ENCODE measurements at regions not wholly inside any gene's neighbourhood (a gene's known extent, or its start where the extent isn't known, plus 50 kb on each side); places are given as distances from the start of the nearest gene placed in this dataset.

GRCh38 chr10:36178616-36179015 is 536.5 kb upstream of the FZD8 start:
- no peak for DNase-seq (ENCODE audit: low spot score in 2 of 2)
- Histone ChIP-seq H3K36me3 (no peaks in the 10 kb centered on the region), H3K4me3 (no peak overlapping the region), H3K27ac (no peak overlapping the region), H3K9me3 (no peaks in the 10 kb centered on the region), H3K4me1 (peaks cover 0 to 24% (median 2%) of the 10 kb centered on the region in 4 donors), H3K27me3 (no peaks in the 10 kb centered on the region)
- TF ChIP-seq, protein P1, sequence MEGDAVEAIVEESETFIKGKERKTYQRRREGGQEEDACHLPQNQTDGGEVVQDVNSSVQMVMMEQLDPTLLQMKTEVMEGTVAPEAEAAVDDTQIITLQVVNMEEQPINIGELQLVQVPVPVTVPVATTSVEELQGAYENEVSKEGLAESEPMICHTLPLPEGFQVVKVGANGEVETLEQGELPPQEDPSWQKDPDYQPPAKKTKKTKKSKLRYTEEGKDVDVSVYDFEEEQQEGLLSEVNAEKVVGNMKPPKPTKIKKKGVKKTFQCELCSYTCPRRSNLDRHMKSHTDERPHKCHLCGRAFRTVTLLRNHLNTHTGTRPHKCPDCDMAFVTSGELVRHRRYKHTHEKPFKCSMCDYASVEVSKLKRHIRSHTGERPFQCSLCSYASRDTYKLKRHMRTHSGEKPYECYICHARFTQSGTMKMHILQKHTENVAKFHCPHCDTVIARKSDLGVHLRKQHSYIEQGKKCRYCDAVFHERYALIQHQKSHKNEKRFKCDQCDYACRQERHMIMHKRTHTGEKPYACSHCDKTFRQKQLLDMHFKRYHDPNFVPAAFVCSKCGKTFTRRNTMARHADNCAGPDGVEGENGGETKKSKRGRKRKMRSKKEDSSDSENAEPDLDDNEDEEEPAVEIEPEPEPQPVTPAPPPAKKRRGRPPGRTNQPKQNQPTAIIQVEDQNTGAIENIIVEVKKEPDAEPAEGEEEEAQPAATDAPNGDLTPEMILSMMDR (IDR thresholded peaks at IDR 0.05), result no peak
- TF ChIP-seq EP300 (IDR thresholded peaks at IDR 0.05) (no peak), POLR2A (IDR thresholded peaks at IDR 0.05) (no peak)
- WGBS, 2 donors, result 93 to 96% methylated on average over 3 of the region's 3 CpGs

DNA sequence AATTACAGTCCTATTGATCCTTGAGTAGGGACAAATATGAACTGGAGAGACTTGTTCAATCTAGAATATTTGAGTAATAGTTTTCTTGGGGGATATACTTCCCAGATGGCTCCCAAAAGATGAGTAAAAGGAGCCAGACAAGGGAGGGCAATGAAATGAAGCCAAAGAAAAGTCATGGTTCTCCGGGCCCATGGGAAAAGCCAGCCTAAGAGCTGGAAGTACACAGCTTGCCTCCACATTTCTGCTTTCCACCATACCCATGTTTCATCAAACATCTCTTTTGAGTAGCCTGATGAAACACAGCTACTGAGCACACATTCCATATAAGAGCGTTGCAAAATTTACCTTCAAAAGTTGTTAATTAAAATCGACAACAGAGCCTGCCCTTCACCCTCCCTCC is 535.0 kb upstream of the FZD8 start:
- 89 to 99% methylated on average over 3 of the region's 3 CpGs for WGBS, 2 donors
- Histone ChIP-seq H3K27ac (no peak overlapping the region), H3K4me1 (peaks cover 0 to 27% (median 4%) of the 10 kb centered on the region in 4 donors), H3K4me3 (no peak overlapping the region), H3K9me3 (no peaks in the 10 kb centered on the region), H3K36me3 (no peaks in the 10 kb centered on the region), H3K27me3 (no peaks in the 10 kb centered on the region)
- DNase-seq (ENCODE audit: low spot score in 2 of 2), result no peak
- TF ChIP-seq, protein P1 (IDR thresholded peaks at IDR 0.05), result no peak
- no peak for TF ChIP-seq POLR2A (IDR thresholded peaks at IDR 0.05)
- no peak for TF ChIP-seq EP300 (IDR thresholded peaks at IDR 0.05)

DNA sequence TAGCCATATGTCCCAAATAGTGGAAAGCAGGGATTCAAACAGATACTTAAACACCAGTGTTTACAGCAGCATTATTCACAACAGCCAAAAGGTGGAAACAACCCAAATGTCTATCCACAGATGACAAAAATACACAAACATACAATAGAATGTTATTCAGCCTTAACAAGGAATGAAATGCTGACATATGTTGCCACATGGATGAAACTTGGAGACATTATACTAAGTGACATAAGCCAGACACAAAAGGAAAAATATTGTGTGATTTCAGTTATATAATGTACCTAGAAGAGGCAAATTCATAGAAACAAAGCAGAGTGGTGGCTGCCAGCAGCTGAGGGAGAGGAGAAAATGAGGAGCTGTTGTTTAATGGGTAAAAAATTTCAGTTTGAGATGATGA is 533.9 kb upstream of the FZD8 start:
- Histone ChIP-seq H3K4me1 (peaks cover 0 to 29% (median 11%) of the 10 kb centered on the region in 4 donors), H3K27me3 (no peaks in the 10 kb centered on the region), H3K4me3 (no peak overlapping the region), H3K36me3 (no peaks in the 10 kb centered on the region), H3K9me3 (no peaks in the 10 kb centered on the region), H3K27ac (no peak overlapping the region)
- no peak for DNase-seq (ENCODE audit: low spot score in 2 of 2)
- TF ChIP-seq, protein P1 (IDR thresholded peaks at IDR 0.05), result no peak
- TF ChIP-seq EP300 (IDR thresholded peaks at IDR 0.05), result no peak
- TF ChIP-seq POLR2A (IDR thresholded peaks at IDR 0.05), result no peak

DNA sequence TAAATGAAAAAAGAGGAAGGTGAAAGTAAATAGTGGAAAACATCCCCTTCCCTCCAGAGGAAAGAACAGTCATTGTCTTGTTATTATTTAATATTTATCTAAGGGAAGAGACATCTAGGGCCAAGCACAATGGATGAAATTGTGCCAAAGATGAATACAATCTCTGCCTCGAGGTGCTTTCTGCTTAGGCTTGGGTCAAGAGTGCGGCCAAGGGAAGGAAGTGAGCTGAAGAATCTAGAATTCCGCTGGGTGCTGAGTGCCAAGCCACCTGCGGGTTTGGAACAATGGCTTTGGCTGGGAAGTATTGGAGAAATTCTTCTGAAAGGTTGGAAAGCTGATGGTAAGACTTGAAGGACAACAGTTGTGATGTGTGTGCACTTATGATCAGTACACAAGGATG is 531.3 kb upstream of the FZD8 start:
- Histone ChIP-seq H3K27ac (no peak overlapping the region), H3K9me3 (no peaks in the 10 kb centered on the region), H3K36me3 (no peaks in the 10 kb centered on the region), H3K4me1 (peaks cover 0 to 32% (median 11%) of the 10 kb centered on the region in 4 donors), H3K4me3 (no peak overlapping the region), H3K27me3 (no peaks in the 10 kb centered on the region)
- 29 to 48% methylated on average over 4 of the region's 4 CpGs for WGBS, 2 donors
- TF ChIP-seq, protein P1 (IDR thresholded peaks at IDR 0.05), result no peak
- no peak for TF ChIP-seq EP300 (IDR thresholded peaks at IDR 0.05)
- no peak for TF ChIP-seq POLR2A (IDR thresholded peaks at IDR 0.05)
- no peak for DNase-seq (ENCODE audit: low spot score in 2 of 2)

DNA sequence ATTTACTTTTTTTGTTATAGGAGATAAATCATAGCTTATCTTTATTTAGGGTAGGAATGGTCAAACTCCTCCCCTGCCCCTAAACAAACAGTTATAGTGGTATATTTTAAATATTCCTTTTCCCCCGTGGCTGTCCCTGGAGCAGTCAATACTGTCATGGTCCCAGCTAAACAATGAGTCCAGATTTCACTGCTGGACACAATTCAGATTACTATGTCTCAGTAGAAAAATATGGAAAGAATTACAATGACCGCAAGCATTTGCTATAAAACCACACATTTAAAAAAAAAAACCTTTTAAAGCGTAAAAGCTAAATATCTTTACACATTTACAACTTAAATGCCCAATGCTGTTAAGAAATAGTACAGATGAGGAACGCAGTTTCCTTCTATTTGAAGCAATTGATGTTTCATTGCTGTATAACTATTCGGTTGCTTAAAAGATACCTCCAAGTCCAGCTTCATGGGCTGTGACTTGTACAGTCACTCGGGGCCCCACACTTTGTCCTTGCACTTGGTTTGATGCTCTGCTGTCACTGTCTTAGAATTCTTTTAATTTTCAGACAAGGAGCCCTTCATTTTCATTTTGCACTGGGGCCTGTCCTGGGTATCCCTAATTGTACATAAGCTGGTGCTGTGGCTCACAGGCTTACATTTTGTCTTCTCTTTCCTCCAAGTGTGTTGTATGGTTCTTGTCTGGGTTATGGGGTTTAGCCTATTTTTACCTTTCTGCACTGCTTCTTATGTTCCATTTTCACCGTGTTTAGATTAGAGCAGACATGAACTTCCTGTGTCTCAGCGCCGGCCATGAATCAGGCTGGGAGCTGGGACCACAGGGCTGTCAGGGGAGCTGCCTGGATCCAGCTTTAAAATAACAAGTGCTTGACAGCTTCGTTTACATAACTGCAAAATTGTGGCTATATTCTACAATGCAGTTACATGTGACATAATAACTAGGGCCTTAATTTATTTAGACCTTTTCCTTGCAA is 530.2 kb upstream of the FZD8 start:
- no peak overlapping the region for H3K4me3 ChIP-seq
- H3K36me3 ChIP-seq, result no peaks in the 10 kb centered on the region
- WGBS, 2 donors, result 30 to 35% methylated on average over 10 of the region's 10 CpGs
- DNase-seq (ENCODE audit: low spot score in 2 of 2), result no peak
- TF ChIP-seq, protein P1 (IDR thresholded peaks at IDR 0.05), result no peak
- TF ChIP-seq POLR2A (IDR thresholded peaks at IDR 0.05) (no peak), EP300 (IDR thresholded peaks at IDR 0.05) (no peak)
- peaks cover 0 to 32% (median 11%) of the 10 kb centered on the region in 4 donors for H3K4me1 ChIP-seq
- no peaks in the 10 kb centered on the region for H3K27me3 ChIP-seq
- no peaks in the 10 kb centered on the region for H3K9me3 ChIP-seq
- H3K27ac ChIP-seq, result peak overlapping the region in 2 of 4 donors; percentile 18 to 67
